Hepatic stellate cell (primary cell): ENCODE measurements at regions not wholly inside any gene's neighbourhood (a gene's known extent, or its start where the extent isn't known, plus 50 kb on each side); places are given as distances from the start of the nearest gene placed in this dataset.

Experiments used
- DNase-seq: peaks from one replicate; pipeline ENCODE4 v3.0.0; 2011; ENCODE audit warnings: low spot score

- DNase-seq, result no peak
These were observed 411.4 kb downstream of the CCDC91 start for GRCh38 chr12:28601570-28602058.

- DNase-seq, result no peak
These were observed 412.5 kb downstream of the CCDC91 start for GRCh38 chr12:28602786-28603185.

- no peak for DNase-seq
These were observed 413.0 kb downstream of the CCDC91 start for GRCh38 chr12:28603239-28603638.

GRCh38 chr12:28603801-28604200 lies 413.5 kb downstream of the CCDC91 start:
- no peak for DNase-seq

GRCh38 chr12:28604240-28604639 lies 414.0 kb downstream of the CCDC91 start:
- no peak for DNase-seq

- DNase-seq, result no peak
These were observed 416.8 kb downstream of the CCDC91 start for GRCh38 chr12:28606967-28607557.

- no peak for DNase-seq
These were observed 420.3 kb downstream of the CCDC91 start for GRCh38 chr12:28610401-28611114.

GRCh38 chr12:28611115-28611435 lies 420.8 kb downstream of the CCDC91 start:
- DNase-seq, result peak; percentile 24

- DNase-seq, result no peak
These were observed 421.2 kb downstream of the CCDC91 start for GRCh38 chr12:28611449-28611848.

- DNase-seq, result no peak
These were observed 427.9 kb downstream of the CCDC91 start for GRCh38 chr12:28618171-28618570.

GRCh38 chr12:28618772-28619171 lies 428.5 kb downstream of the CCDC91 start:
- DNase-seq, result no peak

GRCh38 chr12:28620281-28620680 lies 430.0 kb downstream of the CCDC91 start:
- no peak for DNase-seq

- DNase-seq, result peak; percentile 4
These were observed 432.1 kb downstream of the CCDC91 start for GRCh38 chr12:28622406-28622805.

GRCh38 chr12:28626504-28626903 lies 436.2 kb downstream of the CCDC91 start:
- no peak for DNase-seq

- DNase-seq, result no peak
These were observed 439.4 kb downstream of the CCDC91 start for GRCh38 chr12:28629691-28630090.

GRCh38 chr12:28631831-28632230 lies 441.6 kb downstream of the CCDC91 start:
- no peak for DNase-seq

- no peak for DNase-seq
These were observed 450.3 kb downstream of the CCDC91 start for GRCh38 chr12:28640519-28640918.

GRCh38 chr12:28645436-28645835 lies 455.2 kb downstream of the CCDC91 start:
- no peak for DNase-seq

- DNase-seq, result no peak
These were observed 455.6 kb downstream of the CCDC91 start for GRCh38 chr12:28645891-28646290.

- no peak for DNase-seq
These were observed 460.6 kb downstream of the CCDC91 start for GRCh38 chr12:28650906-28651305.

GRCh38 chr12:28652239-28652638 lies 462.0 kb downstream of the CCDC91 start:
- no peak for DNase-seq

GRCh38 chr12:28681980-28682379 lies 467.1 kb upstream of the FAR2 start:
- DNase-seq, result no peak

GRCh38 chr12:28683366-28683765 lies 465.7 kb upstream of the FAR2 start:
- DNase-seq, result no peak
